GM18873 (cell line): ENCODE measurements at regions not wholly inside any gene's neighbourhood (a gene's known extent, or its start where the extent isn't known, plus 50 kb on each side); places are given as distances from the start of the nearest gene placed in this dataset.

ENCODE experiments used
- ATAC-seq: cut with Tn5 transposase; IDR thresholded peaks from one replicate; pipeline ENCODE4 v1.9.1; 2021; ENCODE audit warnings: mild to moderate bottlenecking, moderate library complexity, moderate number of reproducible peaks; ENCODE audit not compliant: unreplicated experiment, low FRiP score

DNA sequence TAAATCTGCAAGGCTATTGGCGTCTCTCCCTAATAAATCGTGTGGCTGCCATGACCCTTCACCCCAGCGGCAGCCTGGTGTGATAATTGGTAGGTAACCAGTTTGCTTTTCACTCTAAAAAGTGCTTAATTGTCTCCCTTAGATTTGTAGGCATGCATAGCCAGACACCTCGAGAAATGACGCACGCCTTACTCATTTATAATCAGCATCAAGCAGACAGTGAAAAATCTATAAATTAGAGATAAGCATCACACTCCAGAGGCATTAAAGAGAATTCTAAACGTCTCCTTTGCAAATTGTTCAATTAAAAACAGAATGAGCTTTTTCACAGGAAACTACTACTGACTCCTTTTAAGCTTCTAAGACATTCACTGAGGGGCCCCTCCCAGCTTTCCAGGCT is 110.2 kb upstream of the RPS6KA2 start:
- no peak for ATAC-seq

- no peak for ATAC-seq
These were observed 109.6 kb upstream of the RPS6KA2 start for GRCh38 chr6:166736634-166737033.

DNA sequence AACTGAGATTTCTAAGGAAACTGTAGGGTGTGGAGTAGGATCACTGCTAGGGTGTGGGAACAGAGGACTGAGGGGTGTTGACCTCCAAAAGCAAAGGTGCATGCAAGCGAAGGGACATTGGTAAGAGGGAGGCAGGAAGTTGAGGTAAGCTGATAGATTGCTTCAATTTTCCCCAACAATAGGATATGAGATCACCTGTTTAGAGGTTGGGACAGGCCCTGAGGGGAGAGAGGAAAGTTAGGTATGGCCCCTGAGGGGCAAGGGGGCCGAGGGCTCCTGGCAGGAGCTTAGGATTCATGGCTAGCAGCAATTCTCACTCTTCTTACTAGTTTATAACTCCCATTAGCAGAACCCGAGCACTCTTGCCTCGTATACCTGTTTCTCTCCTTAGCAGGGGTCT is 106.8 kb upstream of the RPS6KA2 start:
- no peak for ATAC-seq

DNA sequence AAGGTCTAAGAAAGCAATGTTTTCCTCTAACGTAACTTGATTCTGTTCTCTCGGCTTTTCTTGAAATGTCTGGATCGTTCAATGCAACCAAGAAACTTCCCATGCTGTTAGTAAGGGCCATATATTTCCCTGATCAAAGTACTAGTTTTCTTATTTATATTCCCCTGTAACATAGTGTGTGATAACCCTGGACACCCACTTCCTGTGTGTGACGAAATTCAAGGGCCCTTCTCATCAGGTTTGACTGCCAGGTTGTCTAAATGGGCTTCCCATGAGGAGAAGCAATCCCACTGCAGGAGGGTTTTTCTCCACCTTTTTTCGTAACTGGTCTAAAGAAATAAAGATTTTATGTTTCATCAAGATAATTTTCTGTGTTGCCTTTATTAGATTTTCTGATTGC is 102.6 kb upstream of the RPS6KA2 start:
- ATAC-seq = no peak

- ATAC-seq = no peak
These were observed 102.0 kb upstream of the RPS6KA2 start for GRCh38 chr6:166728884-166729530.

- ATAC-seq = no peak
These were observed 99.2 kb upstream of the RPS6KA2 start for GRCh38 chr6:166726201-166726600.

DNA sequence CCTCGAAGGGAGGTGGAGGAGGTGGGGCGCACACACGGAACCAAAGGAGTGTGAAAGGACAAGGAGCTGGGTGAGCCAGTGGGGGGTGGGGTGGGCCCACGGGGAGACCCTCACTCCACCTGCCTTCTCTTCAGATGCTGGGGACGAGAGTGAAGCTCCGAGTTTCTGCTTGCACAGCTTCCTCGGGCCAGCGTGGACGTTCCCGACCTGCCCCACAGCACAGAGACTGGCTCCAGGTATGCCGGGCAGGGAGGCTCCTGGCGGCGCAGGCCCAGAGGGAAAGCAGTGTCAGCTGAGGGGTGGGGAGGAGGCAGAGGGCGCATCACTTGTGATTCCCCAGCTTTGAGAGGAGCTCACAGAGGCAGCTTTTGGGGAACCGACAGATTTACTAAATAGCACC is 98.5 kb upstream of the RPS6KA2 start:
- no peak for ATAC-seq

- ATAC-seq = no peak
These were observed 97.5 kb upstream of the RPS6KA2 start for GRCh38 chr6:166724576-166724975.

GRCh38 chr6:166722785-166723184 is 95.7 kb upstream of the RPS6KA2 start:
- no peak for ATAC-seq

DNA sequence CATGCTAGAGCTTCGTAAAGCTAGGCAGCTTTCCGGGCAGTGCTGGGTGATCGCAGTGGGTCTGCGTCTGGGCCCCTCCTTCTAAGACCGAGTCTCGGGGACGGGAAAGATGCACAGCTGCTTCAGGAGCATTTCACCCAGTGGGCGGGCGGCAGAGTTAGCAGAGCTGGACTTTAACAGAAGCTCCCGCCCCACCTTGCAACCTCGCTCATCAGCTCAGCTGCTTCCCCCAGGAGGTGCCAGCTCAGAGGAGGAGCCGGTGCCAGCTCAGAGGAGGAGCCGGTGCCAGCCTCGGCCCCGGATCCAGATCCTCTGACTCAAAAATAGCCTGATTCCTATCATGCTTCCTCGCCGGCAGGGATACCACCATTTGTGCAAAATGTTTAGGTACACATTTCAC is 94.5 kb upstream of the RPS6KA2 start:
- ATAC-seq = no peak

DNA sequence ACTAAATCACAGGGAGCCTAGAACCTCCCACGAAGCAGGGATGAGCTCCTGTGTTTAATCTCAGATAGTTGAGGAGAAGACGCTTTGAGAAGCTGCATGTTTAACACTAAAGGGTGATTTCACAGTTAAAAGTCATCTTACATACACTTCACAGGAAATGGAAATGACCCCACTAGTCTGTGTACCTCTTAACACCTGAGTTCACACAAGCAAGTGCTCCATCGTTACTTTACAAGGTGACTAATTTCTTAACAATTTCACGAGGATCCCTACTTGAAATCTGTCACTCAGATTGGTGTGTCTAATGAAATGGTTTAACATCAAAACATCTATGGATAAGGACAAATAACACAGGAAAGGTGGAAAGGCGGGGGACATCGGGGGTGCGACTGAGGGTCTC is 93.8 kb upstream of the RPS6KA2 start:
- no peak for ATAC-seq

DNA sequence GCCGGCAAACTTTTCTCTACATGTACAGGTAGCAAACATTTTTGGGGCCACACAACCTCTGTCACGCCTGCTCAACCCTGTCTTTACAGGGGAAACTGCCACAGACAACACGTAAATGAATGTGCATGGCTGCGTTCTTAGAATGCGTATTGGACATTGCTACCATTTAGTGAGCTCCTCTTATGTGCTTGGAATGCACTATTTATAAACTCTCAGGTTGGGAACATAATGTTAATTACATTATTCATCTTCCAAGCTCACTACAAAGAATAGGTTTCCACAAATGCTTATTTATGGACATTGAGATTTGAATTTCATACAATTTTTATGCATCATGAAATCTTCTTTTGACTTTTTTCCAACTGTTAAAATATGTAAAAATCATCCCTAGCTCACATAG is 92.0 kb upstream of the RPS6KA2 start:
- ATAC-seq = no peak

DNA sequence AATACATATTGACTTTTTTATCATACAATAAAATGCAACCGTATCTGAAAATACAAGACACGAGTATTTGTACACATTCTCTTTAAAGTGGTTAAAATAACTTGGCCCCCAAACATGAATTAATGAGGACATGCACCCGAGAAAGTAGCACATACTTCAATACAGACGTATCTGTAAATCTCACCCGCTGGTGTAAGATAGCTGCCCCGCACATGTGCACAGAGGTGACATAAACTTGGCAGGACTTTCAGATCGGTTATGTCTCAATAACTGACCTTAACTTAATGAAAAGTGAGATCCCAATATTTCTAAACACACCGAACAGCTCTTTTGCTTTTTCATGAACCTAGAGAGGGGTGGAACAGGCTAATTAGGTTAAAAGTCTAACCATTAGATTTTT is 91.5 kb upstream of the RPS6KA2 start:
- ATAC-seq = no peak

GRCh38 chr6:166716910-166717617 is 90.0 kb upstream of the RPS6KA2 start:
- no peak for ATAC-seq

DNA sequence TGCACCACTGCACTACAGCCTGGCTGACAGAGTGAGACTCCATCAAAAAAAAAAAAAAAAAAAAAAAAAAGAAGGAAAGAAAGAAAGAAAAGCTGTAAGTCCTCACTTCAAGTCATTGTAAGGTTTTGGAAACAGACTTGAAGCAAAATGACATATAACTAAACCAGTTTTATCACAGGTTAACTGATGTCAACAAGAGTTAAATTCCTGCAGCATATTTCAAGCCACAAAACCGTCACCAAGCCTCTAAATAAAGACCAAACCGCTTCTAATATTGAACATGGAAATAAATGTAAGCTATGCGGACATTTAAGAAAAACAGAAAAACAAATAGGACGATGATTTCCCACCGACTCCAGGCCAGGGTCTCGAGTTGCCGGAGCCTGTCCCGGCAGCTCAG is 88.9 kb upstream of the RPS6KA2 start:
- no peak for ATAC-seq

DNA sequence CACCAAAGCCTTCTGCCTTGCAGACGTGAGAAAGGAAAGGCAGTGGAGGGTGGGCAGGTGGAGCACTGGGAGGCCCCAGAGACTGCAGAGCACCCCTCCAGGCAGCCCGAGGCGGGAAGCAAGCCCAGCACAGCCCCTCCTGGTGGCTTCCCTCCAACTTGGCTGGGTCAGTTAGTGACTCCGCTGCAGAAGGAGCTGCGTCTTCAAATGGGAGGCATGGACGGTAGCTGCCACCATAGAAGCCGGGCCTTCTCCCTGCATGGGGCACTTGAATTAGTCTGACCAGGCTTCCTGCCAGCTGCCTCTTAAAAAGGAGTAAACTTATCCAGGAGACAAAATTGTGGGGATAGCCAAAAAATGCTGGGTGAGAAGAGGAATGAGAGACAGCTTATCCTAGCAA is 88.0 kb upstream of the RPS6KA2 start:
- ATAC-seq = no peak

DNA sequence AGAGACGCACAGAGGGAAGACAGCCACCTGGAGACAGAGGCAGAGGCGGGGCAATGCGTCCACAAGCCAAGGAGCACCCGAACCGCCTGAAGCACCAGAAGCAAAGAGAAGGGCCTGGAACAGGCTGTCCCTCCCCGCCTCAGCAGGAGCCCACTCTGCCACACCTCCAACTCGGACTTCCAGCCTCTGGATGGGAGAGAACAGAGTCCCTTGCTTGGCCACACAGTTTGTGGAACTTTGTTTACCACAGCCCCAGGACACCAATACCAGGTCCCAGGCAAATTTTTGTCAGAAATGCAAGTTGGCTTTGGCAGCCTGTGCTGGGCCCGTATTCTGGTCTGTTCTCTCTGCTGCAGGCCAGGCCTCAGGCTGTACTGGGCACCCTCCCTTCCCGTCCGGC is 87.5 kb upstream of the RPS6KA2 start:
- no peak for ATAC-seq

DNA sequence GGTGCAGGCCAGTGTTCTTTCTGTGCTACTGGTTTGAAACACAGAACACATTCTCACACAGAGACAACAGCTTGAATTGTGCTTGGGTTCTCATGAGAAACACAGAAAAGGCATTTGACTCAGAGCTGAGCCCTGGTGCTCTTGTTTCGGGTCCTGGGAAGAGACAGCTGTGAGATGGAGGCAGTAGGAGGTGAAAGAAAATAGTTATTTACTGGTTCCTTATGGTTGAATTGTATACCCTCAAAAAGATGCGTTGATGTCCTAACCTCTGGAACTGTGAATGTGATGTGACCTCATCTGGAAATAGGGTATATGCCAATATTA is 87.1 kb upstream of the RPS6KA2 start:
- ATAC-seq = no peak

GRCh38 chr6:166713434-166714186 is 86.6 kb upstream of the RPS6KA2 start:
- ATAC-seq = no peak

- ATAC-seq = no peak
These were observed 85.5 kb upstream of the RPS6KA2 start for GRCh38 chr6:166712286-166713228.

GRCh38 chr6:166710084-166710483 is 83.0 kb upstream of the RPS6KA2 start:
- no peak for ATAC-seq
